Duodenal mucosa (tissue), 2 donors: ENCODE measurements at regions not wholly inside any gene's neighbourhood (a gene's known extent, or its start where the extent isn't known, plus 50 kb on each side); places are given as distances from the start of the nearest gene placed in this dataset.

Source experiments
- H3K27ac ChIP-seq: one replicate; pipeline ENCODE4 v1.7.0; 2013; ENCODE audit warnings: low read depth, low read length
- H3K27me3 ChIP-seq, 2 donors: one replicate each; pipeline ENCODE4 v1.7.0; 2013; ENCODE audit warnings: low read length in 2 of 2, control low read depth in 1 of 2; ENCODE audit not compliant: insufficient read depth in 2 of 2, control insufficient read depth in 1 of 2
- H3K36me3 ChIP-seq, 2 donors: one replicate each; pipeline ENCODE4 v1.7.0; 2013; ENCODE audit warnings: low read length in 2 of 2, control low read depth in 1 of 2; ENCODE audit not compliant: insufficient read depth in 2 of 2, control insufficient read depth in 1 of 2
- H3K4me1 ChIP-seq, 2 donors: one replicate each; pipeline ENCODE4 v1.7.0; 2013; ENCODE audit warnings: low read length in 2 of 2, control low read depth in 1 of 2; ENCODE audit not compliant: insufficient read depth in 2 of 2, control insufficient read depth in 1 of 2
- H3K4me3 ChIP-seq, 2 donors: one replicate each; pipeline ENCODE4 v1.7.0; 2013; ENCODE audit warnings: low read length in 2 of 2, low read depth in 1 of 2
- H3K9ac ChIP-seq, 2 donors: one replicate each; pipeline ENCODE4 v1.7.0; 2013; ENCODE audit warnings: low read length in 2 of 2, low read depth in 1 of 2
- H3K9me3 ChIP-seq, 2 donors: one replicate each; pipeline ENCODE4 v1.7.0; 2013; ENCODE audit warnings: low read length in 2 of 2, control low read depth in 1 of 2; ENCODE audit not compliant: control insufficient read depth in 1 of 2

- no peaks in the 10 kb centered on the region for H3K27me3 ChIP-seq
- H3K27ac ChIP-seq: no peak overlapping the region
- H3K4me3 ChIP-seq: no peak overlapping the region
- H3K9ac ChIP-seq: no peak overlapping the region
- H3K36me3 ChIP-seq: no peaks in the 10 kb centered on the region
- H3K9me3 ChIP-seq: no peaks in the 10 kb centered on the region
- H3K4me1 ChIP-seq: no peaks in the 10 kb centered on the region
These were observed 100.7 kb upstream of the HMGN3 start for GRCh38 chr6:79335133-79335674.

GRCh38 chr6:79334674-79335073 lies 100.2 kb upstream of the HMGN3 start:
- Histone ChIP-seq H3K27ac (no peak overlapping the region), H3K4me1 (no peaks in the 10 kb centered on the region), H3K27me3 (no peaks in the 10 kb centered on the region), H3K4me3 (no peak overlapping the region), H3K9ac (no peak overlapping the region), H3K36me3 (no peaks in the 10 kb centered on the region), H3K9me3 (no peaks in the 10 kb centered on the region)

GRCh38 chr6:79330704-79331103 lies 96.2 kb upstream of the HMGN3 start:
- Histone ChIP-seq H3K27ac (no peak overlapping the region), H3K36me3 (no peaks in the 10 kb centered on the region), H3K27me3 (no peaks in the 10 kb centered on the region), H3K9me3 (no peaks in the 10 kb centered on the region), H3K4me1 (no peaks in the 10 kb centered on the region), H3K4me3 (no peak overlapping the region), H3K9ac (no peak overlapping the region)

GRCh38 chr6:79313254-79313653 lies 78.8 kb upstream of the HMGN3 start:
- Histone ChIP-seq H3K36me3 (no peaks in the 10 kb centered on the region), H3K4me1 (no peaks in the 10 kb centered on the region), H3K9me3 (no peaks in the 10 kb centered on the region), H3K27ac (no peak overlapping the region), H3K9ac (no peak overlapping the region), H3K27me3 (no peaks in the 10 kb centered on the region), H3K4me3 (no peak overlapping the region)

- Histone ChIP-seq H3K9ac (no peak overlapping the region), H3K9me3 (no peaks in the 10 kb centered on the region), H3K4me1 (no peaks in the 10 kb centered on the region), H3K27ac (no peak overlapping the region), H3K27me3 (no peaks in the 10 kb centered on the region), H3K36me3 (no peaks in the 10 kb centered on the region), H3K4me3 (no peak overlapping the region)
These were observed 73.0 kb upstream of the HMGN3 start for GRCh38 chr6:79307321-79308036.

GRCh38 chr6:79305020-79305419 lies 70.5 kb upstream of the HMGN3 start:
- H3K27ac ChIP-seq: no peak overlapping the region
- H3K4me3 ChIP-seq: no peak overlapping the region
- H3K9ac ChIP-seq: no peak overlapping the region
- H3K27me3 ChIP-seq: no peaks in the 10 kb centered on the region
- H3K9me3 ChIP-seq: no peaks in the 10 kb centered on the region
- H3K4me1 ChIP-seq: no peaks in the 10 kb centered on the region
- H3K36me3 ChIP-seq: no peaks in the 10 kb centered on the region

GRCh38 chr6:79302341-79302740 lies 67.9 kb upstream of the HMGN3 start:
- H3K9me3 ChIP-seq: no peaks in the 10 kb centered on the region
- H3K36me3 ChIP-seq: no peaks in the 10 kb centered on the region
- H3K4me1 ChIP-seq: no peaks in the 10 kb centered on the region
- H3K27me3 ChIP-seq: no peaks in the 10 kb centered on the region
- H3K4me3 ChIP-seq: no peak overlapping the region
- H3K9ac ChIP-seq: no peak overlapping the region
- H3K27ac ChIP-seq: no peak overlapping the region

GRCh38 chr6:79301290-79301689 lies 66.8 kb upstream of the HMGN3 start:
- Histone ChIP-seq H3K4me3 (no peak overlapping the region), H3K36me3 (no peaks in the 10 kb centered on the region), H3K27me3 (no peaks in the 10 kb centered on the region), H3K27ac (no peak overlapping the region), H3K9ac (no peak overlapping the region), H3K4me1 (no peaks in the 10 kb centered on the region), H3K9me3 (no peaks in the 10 kb centered on the region)

GRCh38 chr6:79296211-79296610 lies 61.7 kb upstream of the HMGN3 start:
- no peaks in the 10 kb centered on the region for H3K9me3 ChIP-seq
- H3K9ac ChIP-seq: no peak overlapping the region
- H3K36me3 ChIP-seq: no peaks in the 10 kb centered on the region

More at GRCh38 chr6:79296211-79296610, 61.7 kb upstream of the HMGN3 start:
- no peak overlapping the region for H3K4me3 ChIP-seq
- H3K27me3 ChIP-seq: no peaks in the 10 kb centered on the region
- H3K4me1 ChIP-seq: no peaks in the 10 kb centered on the region
- H3K27ac ChIP-seq: no peak overlapping the region
